RWPE2 (cell line): ENCODE measurements at regions not wholly inside any gene's neighbourhood (a gene's known extent, or its start where the extent isn't known, plus 50 kb on each side); places are given as distances from the start of the nearest gene placed in this dataset.

Source experiments
- ATAC-seq: fragments of 200-7000 bp; cut with Tn5 transposase; 3 replicates; pipeline ENCODE4 v1.9.1; 2021; ENCODE audit warnings: low read depth
- DNase-seq: peaks from one replicate; pipeline ENCODE4 v3.0.0-alpha.2; 2020; ENCODE audit warnings: low spot score
- H3K27ac ChIP-seq: fragments of 450-650 bp; 2 replicates; pipeline ENCODE4 v1.5.1; 2017; ENCODE audit warnings: mild to moderate bottlenecking; ENCODE audit not compliant: poor library complexity, severe bottlenecking
- H3K27me3 ChIP-seq: fragments of 250-450 bp; sonication (Bioruptor Pico); 2 replicates; pipeline ENCODE4 v1.5.1; 2021; ENCODE audit warnings: mild to moderate bottlenecking, moderate library complexity; ENCODE audit not compliant: insufficient read depth, poor library complexity, severe bottlenecking
- H3K36me3 ChIP-seq: fragments of 250-450 bp; sonication (Bioruptor Pico); 2 replicates; pipeline ENCODE4 v1.5.1; 2020; ENCODE audit warnings: low read depth, mild to moderate bottlenecking, moderate library complexity
- H3K4me1 ChIP-seq: fragments of 250-450 bp; sonication (Bioruptor Pico); 2 replicates; pipeline ENCODE4 v1.5.1; 2021; ENCODE audit warnings: mild to moderate bottlenecking, moderate library complexity; ENCODE audit not compliant: insufficient read depth, poor library complexity, severe bottlenecking
- H3K4me3 ChIP-seq: fragments of 250-450 bp; sonication (Bioruptor Pico); 2 replicates; pipeline ENCODE4 v1.5.1; 2021; ENCODE audit warnings: mild to moderate bottlenecking, moderate library complexity; ENCODE audit not compliant: severe bottlenecking
- H3K9me3 ChIP-seq: fragments of 250-450 bp; sonication (Bioruptor Pico); 2 replicates; pipeline ENCODE4 v1.5.1; 2021; ENCODE audit warnings: mild to moderate bottlenecking, moderate library complexity; ENCODE audit not compliant: severe bottlenecking
- TF ChIP-seq, protein P1 (sequence below): fragments of 450-650 bp; IDR thresholded peaks from one replicate; pipeline ENCODE4 v1.5.1; 2017; ENCODE audit warnings: mild to moderate bottlenecking, moderate library complexity; ENCODE audit not compliant: poor library complexity, severe bottlenecking

DNA sequence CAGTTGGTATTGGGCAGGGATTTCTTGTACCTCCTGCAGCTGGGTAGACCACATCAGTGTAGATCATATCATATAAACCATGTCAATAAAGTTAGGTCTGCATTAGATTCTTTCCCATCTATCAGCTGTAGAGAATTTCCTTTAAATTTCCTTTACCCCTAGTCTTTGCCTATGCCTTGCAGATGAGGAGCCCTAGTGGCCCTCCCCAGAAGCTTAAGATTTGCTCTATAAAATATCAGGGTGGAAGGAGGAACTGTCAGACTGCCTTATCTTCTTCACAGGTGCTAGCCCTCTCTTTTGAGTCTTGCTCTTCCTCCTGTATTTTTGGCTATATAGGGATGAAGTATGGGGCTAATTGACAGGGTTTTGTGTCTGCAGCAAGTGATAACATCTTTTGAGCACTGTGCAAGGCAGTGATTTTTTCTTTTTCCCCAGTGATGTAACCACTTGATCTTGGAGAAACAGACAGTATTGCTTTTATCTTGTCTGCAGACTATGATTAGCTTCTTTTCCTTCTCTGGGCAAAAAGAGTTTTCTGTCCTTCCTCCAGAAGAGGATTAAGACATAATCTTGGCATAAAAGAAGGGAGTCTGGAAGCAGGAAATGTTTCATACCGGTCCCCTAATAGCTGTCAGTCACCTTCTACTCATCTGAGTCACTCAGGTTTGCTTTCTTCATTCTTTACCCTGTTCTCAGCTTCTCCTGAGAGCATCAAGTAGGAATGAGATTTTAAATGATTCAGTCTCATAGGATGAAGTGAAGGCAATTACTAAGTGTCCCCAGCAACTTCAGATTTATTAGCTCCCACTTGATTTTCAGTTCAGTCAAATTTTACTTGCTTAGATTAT lies 286.4 kb downstream of the CDH19 start:
- no peaks in the 10 kb centered on the region for H3K4me1 ChIP-seq
- no peak overlapping the region for H3K4me3 ChIP-seq
- H3K27me3 ChIP-seq = no peaks in the 10 kb centered on the region
- no peaks in the 10 kb centered on the region for H3K36me3 ChIP-seq
- DNase-seq = no peak
- H3K27ac ChIP-seq = no peak overlapping the region
- no peaks in the 10 kb centered on the region for H3K9me3 ChIP-seq
- peak; percentile 40; the same call in 1 of the 3 replicates for ATAC-seq
- TF ChIP-seq, protein P1, sequence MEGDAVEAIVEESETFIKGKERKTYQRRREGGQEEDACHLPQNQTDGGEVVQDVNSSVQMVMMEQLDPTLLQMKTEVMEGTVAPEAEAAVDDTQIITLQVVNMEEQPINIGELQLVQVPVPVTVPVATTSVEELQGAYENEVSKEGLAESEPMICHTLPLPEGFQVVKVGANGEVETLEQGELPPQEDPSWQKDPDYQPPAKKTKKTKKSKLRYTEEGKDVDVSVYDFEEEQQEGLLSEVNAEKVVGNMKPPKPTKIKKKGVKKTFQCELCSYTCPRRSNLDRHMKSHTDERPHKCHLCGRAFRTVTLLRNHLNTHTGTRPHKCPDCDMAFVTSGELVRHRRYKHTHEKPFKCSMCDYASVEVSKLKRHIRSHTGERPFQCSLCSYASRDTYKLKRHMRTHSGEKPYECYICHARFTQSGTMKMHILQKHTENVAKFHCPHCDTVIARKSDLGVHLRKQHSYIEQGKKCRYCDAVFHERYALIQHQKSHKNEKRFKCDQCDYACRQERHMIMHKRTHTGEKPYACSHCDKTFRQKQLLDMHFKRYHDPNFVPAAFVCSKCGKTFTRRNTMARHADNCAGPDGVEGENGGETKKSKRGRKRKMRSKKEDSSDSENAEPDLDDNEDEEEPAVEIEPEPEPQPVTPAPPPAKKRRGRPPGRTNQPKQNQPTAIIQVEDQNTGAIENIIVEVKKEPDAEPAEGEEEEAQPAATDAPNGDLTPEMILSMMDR = no peak

DNA sequence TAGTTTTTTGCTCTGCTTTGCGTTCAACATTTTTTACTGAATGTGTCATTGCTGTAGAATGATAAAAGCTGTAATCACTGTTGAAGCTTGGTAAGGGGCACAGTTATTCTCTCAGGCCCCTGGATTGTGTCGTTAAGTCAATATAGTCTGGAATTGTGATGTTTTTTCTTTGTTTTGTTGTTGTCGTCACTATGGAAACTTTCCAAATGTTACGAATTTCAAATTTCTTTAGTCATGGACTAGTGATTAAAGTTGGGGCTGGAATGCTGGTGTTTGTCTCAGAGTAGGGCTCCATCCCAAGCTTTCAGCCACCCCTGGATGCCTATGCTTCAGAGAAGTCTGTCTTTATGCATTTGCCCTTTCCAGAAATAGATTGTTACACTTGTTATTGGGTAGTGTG lies 287.2 kb downstream of the CDH19 start:
- Histone ChIP-seq H3K4me3 (no peak overlapping the region), H3K27me3 (no peaks in the 10 kb centered on the region), H3K36me3 (no peaks in the 10 kb centered on the region), H3K9me3 (no peaks in the 10 kb centered on the region), H3K4me1 (no peaks in the 10 kb centered on the region), H3K27ac (no peak overlapping the region)
- no peak for ATAC-seq
- DNase-seq = no peak
- TF ChIP-seq, protein P1 = no peak

DNA sequence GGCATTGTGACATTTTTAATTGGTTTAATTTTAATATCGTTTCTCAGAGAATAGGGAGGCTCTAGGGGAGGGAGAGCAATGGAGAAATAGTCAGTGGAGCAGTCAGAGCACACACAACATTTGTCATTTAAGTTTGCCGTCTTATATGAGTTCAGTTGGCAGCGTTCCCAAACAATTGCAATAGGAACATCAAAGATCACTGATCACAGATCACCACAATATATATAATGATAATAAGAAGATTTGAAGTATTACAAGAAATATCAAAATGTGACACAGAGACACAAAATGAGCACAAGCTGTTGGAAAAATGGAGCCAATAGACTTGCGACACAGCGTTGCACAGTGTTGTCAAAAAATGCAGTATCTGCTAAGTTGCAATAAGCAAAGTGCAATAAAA lies 303.7 kb downstream of the CDH19 start:
- Histone ChIP-seq H3K4me1 (no peaks in the 10 kb centered on the region), H3K9me3 (no peaks in the 10 kb centered on the region), H3K27me3 (no peaks in the 10 kb centered on the region), H3K36me3 (no peaks in the 10 kb centered on the region), H3K4me3 (no peak overlapping the region), H3K27ac (no peak overlapping the region)
- no peak for ATAC-seq
- DNase-seq = no peak
- TF ChIP-seq, protein P1 = no peak

DNA sequence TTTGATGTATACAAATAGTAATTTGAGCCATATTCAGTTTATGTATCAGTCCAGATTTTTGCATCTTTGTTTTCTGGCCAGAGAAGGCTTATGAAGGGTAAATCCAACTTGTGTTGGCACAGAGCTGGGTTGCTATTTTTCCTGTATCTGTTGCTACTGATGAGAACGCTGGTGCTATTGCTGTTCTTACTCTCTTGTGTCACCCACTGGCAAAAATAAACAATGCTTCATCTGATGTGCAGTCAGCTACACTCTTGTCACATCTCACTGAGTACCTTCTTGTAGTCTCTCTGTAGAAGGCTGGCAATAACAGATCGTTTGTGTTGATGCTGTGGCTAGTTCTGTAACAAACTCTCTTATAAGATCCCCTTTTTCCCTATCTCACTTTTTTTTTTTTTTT lies 323.4 kb downstream of the CDH19 start:
- TF ChIP-seq, protein P1 = no peak
- no peaks in the 10 kb centered on the region for H3K4me1 ChIP-seq
- no peaks in the 10 kb centered on the region for H3K9me3 ChIP-seq
- H3K4me3 ChIP-seq = no peak overlapping the region
- no peak for ATAC-seq
- H3K36me3 ChIP-seq = no peaks in the 10 kb centered on the region
- no peak overlapping the region for H3K27ac ChIP-seq
- H3K27me3 ChIP-seq = no peaks in the 10 kb centered on the region
- DNase-seq = no peak

DNA sequence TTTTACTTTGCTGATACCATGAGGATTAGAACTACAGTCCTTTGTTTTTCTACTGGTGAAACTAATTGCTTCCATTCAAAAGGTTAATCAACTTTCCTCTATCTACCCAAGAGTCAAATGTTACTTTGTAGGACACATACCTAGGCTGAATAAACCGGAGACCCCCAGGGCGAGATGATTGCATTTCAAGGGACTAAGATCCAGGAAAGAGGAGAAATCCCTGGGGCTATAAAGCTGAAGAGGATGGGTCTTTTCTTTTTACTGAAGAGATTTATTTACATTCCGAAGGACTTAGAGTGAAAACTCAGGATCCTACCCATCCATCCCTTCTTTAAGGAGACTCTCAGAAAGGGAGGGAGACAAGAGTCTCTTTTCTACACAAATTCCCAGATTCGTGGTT lies 331.9 kb downstream of the CDH19 start:
- Histone ChIP-seq H3K27ac (no peak overlapping the region), H3K4me1 (no peaks in the 10 kb centered on the region), H3K36me3 (no peaks in the 10 kb centered on the region), H3K4me3 (no peak overlapping the region), H3K27me3 (no peaks in the 10 kb centered on the region), H3K9me3 (no peaks in the 10 kb centered on the region)
- DNase-seq (no peak), ATAC-seq (no peak)
- TF ChIP-seq, protein P1 = no peak
